PFSK-1 (cell line): ENCODE measurements at regions not wholly inside any gene's neighbourhood (a gene's known extent, or its start where the extent isn't known, plus 50 kb on each side); places are given as distances from the start of the nearest gene placed in this dataset.

Source experiments
- FOXP2 ChIP-seq: optimal IDR thresholded peaks from 2 replicates; pipeline ENCODE3; 2011; ENCODE audit warnings: borderline replicate concordance, control low read depth, inconsistent platforms; ENCODE audit not compliant: insufficient read depth; ENCODE audit errors: extremely low read length, extremely low read depth
- POLR2AphosphoS5 ChIP-seq: IDR thresholded peaks from 2 replicates; pipeline ENCODE4 v1.6.1; 2012; ENCODE audit warnings: low read depth, mild to moderate bottlenecking, control low read depth, low read length, moderate library complexity
- REST ChIP-seq, 2 experiments: IDR thresholded peaks; 2 replicates each; pipeline versions ENCODE4 v1.6.1 to v1.8.0; 2011 to 2012; ENCODE audit warnings: low read depth in 2 of 2, low read length in 2 of 2, control low read depth in 1 of 2, inconsistent platforms in 1 of 2, mild to moderate bottlenecking in 1 of 2, moderate library complexity in 1 of 2; ENCODE audit not compliant: insufficient read depth in 1 of 2
- SIN3A ChIP-seq: IDR thresholded peaks from 2 replicates; pipeline ENCODE4 v1.6.1; 2012; ENCODE audit warnings: mild to moderate bottlenecking, low read length, moderate library complexity, borderline replicate concordance; ENCODE audit not compliant: insufficient read depth
- TAF1 ChIP-seq: IDR thresholded peaks from 2 replicates; pipeline ENCODE4 v1.6.1; 2012; ENCODE audit warnings: low read length, control low read depth, borderline replicate concordance; ENCODE audit not compliant: insufficient read depth

GRCh38 chr1:238962941-238963340 lies 423.4 kb upstream of the CHRM3 start:
- TF ChIP-seq POLR2AphosphoS5: no peak
- TF ChIP-seq SIN3A: no peak
- no peak for TF ChIP-seq FOXP2
- no peak for TF ChIP-seq TAF1
- no peak for TF ChIP-seq REST (IDR thresholded peaks at IDR 0.05; ENCODE audit: insufficient read depth in 1 of 2, low read depth in 2 of 2, low read length in 2 of 2)
